Activated CD8-positive, alpha-beta memory T cell treated with anti-CD3 and anti-CD28 coated beads, Interleukin-2, amount 50 U/mL, for 1 hour (primary cell): ENCODE measurements at regions not wholly inside any gene's neighbourhood (a gene's known extent, or its start where the extent isn't known, plus 50 kb on each side); places are given as distances from the start of the nearest gene placed in this dataset.

ENCODE experiments used
- DNase-seq: peaks from one replicate; pipeline ENCODE4 v3.0.0-alpha.2; 2020; ENCODE audit errors: extremely low read depth

GRCh38 chr3:40701016-40701588 lies 176.3 kb downstream of the ZNF621 start:
- no peak for DNase-seq

- no peak for DNase-seq
Observed at GRCh38 chr3:40704224-40704623, 179.5 kb downstream of the ZNF621 start.

GRCh38 chr3:40705663-40706062 lies 180.9 kb downstream of the ZNF621 start:
- no peak for DNase-seq

GRCh38 chr3:40713306-40713705 lies 188.5 kb downstream of the ZNF621 start:
- DNase-seq = no peak

GRCh38 chr3:40713795-40714194 lies 189.0 kb downstream of the ZNF621 start:
- DNase-seq = no peak

GRCh38 chr3:40714771-40715345 lies 190.1 kb downstream of the ZNF621 start:
- no peak for DNase-seq

GRCh38 chr3:40715551-40715950 lies 190.8 kb downstream of the ZNF621 start:
- DNase-seq = no peak

- no peak for DNase-seq
Observed at GRCh38 chr3:40717471-40717870, 192.7 kb downstream of the ZNF621 start.

- DNase-seq = no peak
Observed at GRCh38 chr3:40718209-40718608, 193.4 kb downstream of the ZNF621 start.

GRCh38 chr3:40718681-40719080 lies 193.9 kb downstream of the ZNF621 start:
- DNase-seq = no peak

- no peak for DNase-seq
Observed at GRCh38 chr3:40719660-40720287, 195.0 kb downstream of the ZNF621 start.

GRCh38 chr3:40720341-40720740 lies 195.6 kb downstream of the ZNF621 start:
- DNase-seq = no peak

- no peak for DNase-seq
Observed at GRCh38 chr3:40720863-40721262, 196.1 kb downstream of the ZNF621 start.

- no peak for DNase-seq
Observed at GRCh38 chr3:40723083-40723660, 198.4 kb downstream of the ZNF621 start.

GRCh38 chr3:40725031-40725430 lies 200.3 kb downstream of the ZNF621 start:
- DNase-seq = no peak

GRCh38 chr3:40731445-40731844 lies 206.7 kb downstream of the ZNF621 start:
- DNase-seq = no peak

GRCh38 chr3:40736943-40737342 lies 212.2 kb downstream of the ZNF621 start:
- no peak for DNase-seq

GRCh38 chr3:40737343-40737742 lies 212.6 kb downstream of the ZNF621 start:
- DNase-seq = no peak

- DNase-seq = no peak
Observed at GRCh38 chr3:40739971-40740370, 215.2 kb downstream of the ZNF621 start.

GRCh38 chr3:40741729-40742128 lies 217.0 kb downstream of the ZNF621 start:
- no peak for DNase-seq

- no peak for DNase-seq
Observed at GRCh38 chr3:40745381-40746106, 220.8 kb downstream of the ZNF621 start.

GRCh38 chr3:40751666-40752065 lies 226.9 kb downstream of the ZNF621 start:
- no peak for DNase-seq

GRCh38 chr3:40752492-40752891 lies 227.7 kb downstream of the ZNF621 start:
- DNase-seq = no peak
